ENCODE measurements at regions not wholly inside any gene's neighbourhood (a gene's known extent, or its start where the extent isn't known, plus 50 kb on each side); places are given as distances from the start of the nearest gene placed in this dataset.
A peak's percentile ranks its signal among the peaks of the same experiment; 100 is the strongest.

- no peak overlapping the region for H3K27ac ChIP-seq (ENCODE audit: low read depth, low read length)
- peaks cover 40% of the 10 kb centered on the region for H3K4me1 ChIP-seq (ENCODE audit: control insufficient read depth, insufficient read depth, low read length)
- DNase-seq (ENCODE audit: low read depth in 4 of 6, low spot score in 6 of 6), result no peak
- no peaks in the 10 kb centered on the region for H3K9me3 ChIP-seq (ENCODE audit: control insufficient read depth, insufficient read depth, low read length)
- 89% methylated on average over 2 of the region's 2 CpGs for WGBS (ENCODE audit: insufficient coverage)
- H3K27me3 ChIP-seq (ENCODE audit: control insufficient read depth, insufficient read depth, low read length), result no peaks in the 10 kb centered on the region
- no peak overlapping the region for H3K4me3 ChIP-seq (ENCODE audit: low read depth, low read length)
- H3K36me3 ChIP-seq (ENCODE audit: control insufficient read depth, insufficient read depth, low read length), result no peaks in the 10 kb centered on the region
Observed at GRCh38 chr12:131353376-131353775, 357.5 kb upstream of the SFSWAP start.

- no peak overlapping the region for H3K27ac ChIP-seq (ENCODE audit: low read depth, low read length)
- H3K4me1 ChIP-seq (ENCODE audit: control insufficient read depth, insufficient read depth, low read length), result peaks cover 38% of the 10 kb centered on the region
- no peaks in the 10 kb centered on the region for H3K36me3 ChIP-seq (ENCODE audit: control insufficient read depth, insufficient read depth, low read length)
- no peak overlapping the region for H3K4me3 ChIP-seq (ENCODE audit: low read depth, low read length)
- no peaks in the 10 kb centered on the region for H3K9me3 ChIP-seq (ENCODE audit: control insufficient read depth, insufficient read depth, low read length)
- no peak for DNase-seq (ENCODE audit: low read depth in 4 of 6, low spot score in 6 of 6)
- WGBS (ENCODE audit: insufficient coverage), result 89% methylated on average over 6 of the region's 6 CpGs
- no peaks in the 10 kb centered on the region for H3K27me3 ChIP-seq (ENCODE audit: control insufficient read depth, insufficient read depth, low read length)
Observed at GRCh38 chr12:131353826-131354225, 357.1 kb upstream of the SFSWAP start.

- DNase-seq (ENCODE audit: low read depth in 4 of 6, low spot score in 6 of 6), result peak in 1 of 6 donors; percentile 64
- no peak overlapping the region for H3K27ac ChIP-seq (ENCODE audit: low read depth, low read length)
- no peak overlapping the region for H3K4me3 ChIP-seq (ENCODE audit: low read depth, low read length)
- no peaks in the 10 kb centered on the region for H3K36me3 ChIP-seq (ENCODE audit: control insufficient read depth, insufficient read depth, low read length)
- H3K27me3 ChIP-seq (ENCODE audit: control insufficient read depth, insufficient read depth, low read length), result no peaks in the 10 kb centered on the region
- 61% methylated on average over 23 of the region's 29 CpGs for WGBS (ENCODE audit: insufficient coverage)
- no peaks in the 10 kb centered on the region for H3K9me3 ChIP-seq (ENCODE audit: control insufficient read depth, insufficient read depth, low read length)
- peaks cover 31% of the 10 kb centered on the region for H3K4me1 ChIP-seq (ENCODE audit: control insufficient read depth, insufficient read depth, low read length)
Observed at GRCh38 chr12:131355361-131356245, 355.3 kb upstream of the SFSWAP start.

GRCh38 chr12:131356485-131357184 lies 354.3 kb upstream of the SFSWAP start:
- Histone ChIP-seq H3K36me3 (ENCODE audit: control insufficient read depth, insufficient read depth, low read length) (no peaks in the 10 kb centered on the region), H3K27me3 (ENCODE audit: control insufficient read depth, insufficient read depth, low read length) (no peaks in the 10 kb centered on the region), H3K27ac (ENCODE audit: low read depth, low read length) (no peak overlapping the region), H3K4me1 (ENCODE audit: control insufficient read depth, insufficient read depth, low read length) (peaks cover 23% of the 10 kb centered on the region), H3K9me3 (ENCODE audit: control insufficient read depth, insufficient read depth, low read length) (no peaks in the 10 kb centered on the region), H3K4me3 (ENCODE audit: low read depth, low read length) (no peak overlapping the region)
- DNase-seq (ENCODE audit: low read depth in 4 of 6, low spot score in 6 of 6), result no peak
- WGBS (ENCODE audit: insufficient coverage), result 63% methylated on average over 11 of the region's 18 CpGs

GRCh38 chr12:131357185-131357747 lies 353.6 kb upstream of the SFSWAP start:
- Histone ChIP-seq H3K4me1 (ENCODE audit: control insufficient read depth, insufficient read depth, low read length) (peaks cover 22% of the 10 kb centered on the region), H3K36me3 (ENCODE audit: control insufficient read depth, insufficient read depth, low read length) (no peaks in the 10 kb centered on the region), H3K9me3 (ENCODE audit: control insufficient read depth, insufficient read depth, low read length) (no peaks in the 10 kb centered on the region), H3K27me3 (ENCODE audit: control insufficient read depth, insufficient read depth, low read length) (no peaks in the 10 kb centered on the region), H3K27ac (ENCODE audit: low read depth, low read length) (no peak overlapping the region), H3K4me3 (ENCODE audit: low read depth, low read length) (no peak overlapping the region)
- peak in 1 of 6 donors; percentile 88 for DNase-seq (ENCODE audit: low read depth in 4 of 6, low spot score in 6 of 6)
- 28% methylated on average over 6 of the region's 9 CpGs for WGBS (ENCODE audit: insufficient coverage)

- Histone ChIP-seq H3K36me3 (ENCODE audit: control insufficient read depth, insufficient read depth, low read length) (no peaks in the 10 kb centered on the region), H3K27ac (ENCODE audit: low read depth, low read length) (no peak overlapping the region), H3K9me3 (ENCODE audit: control insufficient read depth, insufficient read depth, low read length) (no peaks in the 10 kb centered on the region), H3K4me3 (ENCODE audit: low read depth, low read length) (no peak overlapping the region), H3K27me3 (ENCODE audit: control insufficient read depth, insufficient read depth, low read length) (no peaks in the 10 kb centered on the region), H3K4me1 (ENCODE audit: control insufficient read depth, insufficient read depth, low read length) (peaks cover 17% of the 10 kb centered on the region)
- WGBS (ENCODE audit: insufficient coverage), result no CpG with 5 or more reads among the region's 3 CpGs
- no peak for DNase-seq (ENCODE audit: low read depth in 4 of 6, low spot score in 6 of 6)
Observed at GRCh38 chr12:131357920-131358319, 353.0 kb upstream of the SFSWAP start.

- Histone ChIP-seq H3K4me3 (ENCODE audit: low read depth, low read length) (no peak overlapping the region), H3K36me3 (ENCODE audit: control insufficient read depth, insufficient read depth, low read length) (no peaks in the 10 kb centered on the region), H3K27ac (ENCODE audit: low read depth, low read length) (no peak overlapping the region), H3K4me1 (ENCODE audit: control insufficient read depth, insufficient read depth, low read length) (peaks cover 14% of the 10 kb centered on the region), H3K27me3 (ENCODE audit: control insufficient read depth, insufficient read depth, low read length) (no peaks in the 10 kb centered on the region), H3K9me3 (ENCODE audit: control insufficient read depth, insufficient read depth, low read length) (no peaks in the 10 kb centered on the region)
- WGBS (ENCODE audit: insufficient coverage), result 79% methylated on average over 6 of the region's 12 CpGs
- no peak for DNase-seq (ENCODE audit: low read depth in 4 of 6, low spot score in 6 of 6)
Observed at GRCh38 chr12:131362291-131363211, 348.3 kb upstream of the SFSWAP start.

- Histone ChIP-seq H3K4me1 (ENCODE audit: control insufficient read depth, insufficient read depth, low read length) (peaks cover 21% of the 10 kb centered on the region), H3K9me3 (ENCODE audit: control insufficient read depth, insufficient read depth, low read length) (no peaks in the 10 kb centered on the region), H3K27ac (ENCODE audit: low read depth, low read length) (no peak overlapping the region), H3K36me3 (ENCODE audit: control insufficient read depth, insufficient read depth, low read length) (no peaks in the 10 kb centered on the region), H3K27me3 (ENCODE audit: control insufficient read depth, insufficient read depth, low read length) (no peaks in the 10 kb centered on the region), H3K4me3 (ENCODE audit: low read depth, low read length) (no peak overlapping the region)
- 65% methylated on average over 3 of the region's 7 CpGs for WGBS (ENCODE audit: insufficient coverage)
- no peak for DNase-seq (ENCODE audit: low read depth in 4 of 6, low spot score in 6 of 6)
Observed at GRCh38 chr12:131363393-131363792, 347.5 kb upstream of the SFSWAP start.

- no peaks in the 10 kb centered on the region for H3K36me3 ChIP-seq (ENCODE audit: control insufficient read depth, insufficient read depth, low read length)
- WGBS (ENCODE audit: insufficient coverage), result 75% methylated on average over 3 of the region's 14 CpGs
- peaks cover 27% of the 10 kb centered on the region for H3K4me1 ChIP-seq (ENCODE audit: control insufficient read depth, insufficient read depth, low read length)
- no peak overlapping the region for H3K27ac ChIP-seq (ENCODE audit: low read depth, low read length)
- H3K27me3 ChIP-seq (ENCODE audit: control insufficient read depth, insufficient read depth, low read length), result no peaks in the 10 kb centered on the region
- no peak overlapping the region for H3K4me3 ChIP-seq (ENCODE audit: low read depth, low read length)
- no peaks in the 10 kb centered on the region for H3K9me3 ChIP-seq (ENCODE audit: control insufficient read depth, insufficient read depth, low read length)
- no peak for DNase-seq (ENCODE audit: low read depth in 4 of 6, low spot score in 6 of 6)
Observed at GRCh38 chr12:131363841-131364495, 346.9 kb upstream of the SFSWAP start.
